ENCODE measurements at regions not wholly inside any gene's neighbourhood (a gene's known extent, or its start where the extent isn't known, plus 50 kb on each side); places are given as distances from the start of the nearest gene placed in this dataset.

DNA sequence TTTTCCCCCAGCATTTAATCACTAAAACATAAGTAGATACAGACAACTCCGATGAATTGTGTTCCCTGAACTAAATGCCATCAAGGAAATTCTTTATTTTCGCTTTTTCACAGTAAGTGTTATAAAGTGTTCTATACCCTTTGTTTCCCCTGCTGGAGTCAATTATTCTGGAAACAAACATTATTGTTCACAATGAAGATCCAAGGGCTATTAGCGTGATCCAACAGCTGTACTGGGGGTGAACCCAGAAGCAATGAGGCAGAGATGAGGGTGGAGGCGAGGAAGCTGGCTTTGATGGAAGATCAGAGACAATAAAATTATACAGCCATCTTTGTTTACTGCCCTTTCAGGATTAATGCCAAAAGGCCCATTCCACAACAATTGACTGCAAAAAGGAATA, 250.3 kb upstream of the IGF1R start:
- Histone ChIP-seq H3K27me3 (ENCODE audit: low read length) (no peaks in the 10 kb centered on the region), H3K79me2 (ENCODE audit: insufficient read depth, low read length) (no peaks in the 10 kb centered on the region), H3K4me2 (ENCODE audit: low read depth, low read length, poor library complexity, severe bottlenecking) (no peak overlapping the region), H4K20me1 (ENCODE audit: low read depth, low read length) (no peaks in the 10 kb centered on the region), H2AFZ (ENCODE audit: low read depth, low read length, severe bottlenecking) (no peak overlapping the region), H3F3A (ENCODE audit: insufficient read depth) (no peaks in the 10 kb centered on the region), H3K27ac (ENCODE audit: low read depth, low read length) (no peak overlapping the region), H3K36me3 (ENCODE audit: low read length) (no peaks in the 10 kb centered on the region), H3K9me3 (ENCODE audit: insufficient read depth, low read length) (no peaks in the 10 kb centered on the region), H3K4me3 (ENCODE audit: insufficient read depth, low read length, poor library complexity, severe bottlenecking) (no peak overlapping the region), H3K9me2 (replicated peaks; ENCODE audit: insufficient read depth, low read length) (no peaks in the 10 kb centered on the region), H3K9ac (ENCODE audit: low read length) (no peak overlapping the region)
- TF ChIP-seq EZH2phosphoT487 (conservative IDR thresholded peaks at IDR 0.05; ENCODE audit: low read length) = no peak
- TF ChIP-seq CTCF (IDR thresholded peaks at IDR 0.05; ENCODE audit: insufficient read depth, low read length, poor library complexity, severe bottlenecking) = no peak

- no peaks in the 10 kb centered on the region for H3K27me3 ChIP-seq (ENCODE audit: low read length)
Observed at GRCh38 chr15:98398886-98399285, 249.5 kb upstream of the IGF1R start.

DNA sequence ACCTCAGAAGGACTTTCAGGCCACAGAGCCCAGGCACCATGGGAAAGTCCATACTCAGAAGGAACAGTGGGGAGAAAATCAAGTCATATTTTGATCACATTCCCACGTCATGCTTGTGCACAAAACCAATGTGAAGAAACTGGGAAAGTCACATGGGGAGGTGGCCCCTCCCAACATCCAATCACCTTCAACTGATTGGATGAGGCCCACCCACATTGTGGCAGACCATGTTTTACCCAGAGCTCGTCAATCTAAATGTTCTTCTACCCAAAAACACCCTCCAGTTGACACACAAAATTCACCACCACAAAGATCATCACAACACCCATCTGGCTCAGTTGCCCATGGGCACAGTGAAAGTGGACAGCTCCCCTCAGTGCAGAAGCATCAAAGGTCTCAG, 248.2 kb upstream of the IGF1R start:
- no peak overlapping the region for H3K4me2 ChIP-seq (ENCODE audit: low read depth, low read length, poor library complexity, severe bottlenecking)
- H3K4me3 ChIP-seq (ENCODE audit: insufficient read depth, low read length, poor library complexity, severe bottlenecking) = no peak overlapping the region
- TF ChIP-seq CTCF (IDR thresholded peaks at IDR 0.05; ENCODE audit: insufficient read depth, low read length, poor library complexity, severe bottlenecking) (no peak), EZH2phosphoT487 (conservative IDR thresholded peaks at IDR 0.05; ENCODE audit: low read length) (no peak)
- H3F3A ChIP-seq (ENCODE audit: insufficient read depth) = no peaks in the 10 kb centered on the region
- no peaks in the 10 kb centered on the region for H3K9me2 ChIP-seq (replicated peaks; ENCODE audit: insufficient read depth, low read length)
- H3K36me3 ChIP-seq (ENCODE audit: low read length) = no peaks in the 10 kb centered on the region
- H3K9me3 ChIP-seq (ENCODE audit: insufficient read depth, low read length) = no peaks in the 10 kb centered on the region
- no peaks in the 10 kb centered on the region for H3K79me2 ChIP-seq (ENCODE audit: insufficient read depth, low read length)
- no peak overlapping the region for H2AFZ ChIP-seq (ENCODE audit: low read depth, low read length, severe bottlenecking)
- no peak overlapping the region for H3K9ac ChIP-seq (ENCODE audit: low read length)
- H4K20me1 ChIP-seq (ENCODE audit: low read depth, low read length) = no peaks in the 10 kb centered on the region
- H3K27ac ChIP-seq (ENCODE audit: low read depth, low read length) = no peak overlapping the region
- no peaks in the 10 kb centered on the region for H3K27me3 ChIP-seq (ENCODE audit: low read length)

More at GRCh38 chr15:98398886-98399285, 249.5 kb upstream of the IGF1R start:
- Histone ChIP-seq H3K9me2 (replicated peaks; ENCODE audit: insufficient read depth, low read length) (no peaks in the 10 kb centered on the region), H3K4me3 (ENCODE audit: insufficient read depth, low read length, poor library complexity, severe bottlenecking) (no peak overlapping the region), H3K27ac (ENCODE audit: low read depth, low read length) (no peak overlapping the region), H2AFZ (ENCODE audit: low read depth, low read length, severe bottlenecking) (no peak overlapping the region), H3K9ac (ENCODE audit: low read length) (no peak overlapping the region), H3F3A (ENCODE audit: insufficient read depth) (no peaks in the 10 kb centered on the region), H4K20me1 (ENCODE audit: low read depth, low read length) (no peaks in the 10 kb centered on the region), H3K79me2 (ENCODE audit: insufficient read depth, low read length) (no peaks in the 10 kb centered on the region), H3K9me3 (ENCODE audit: insufficient read depth, low read length) (no peaks in the 10 kb centered on the region), H3K4me2 (ENCODE audit: low read depth, low read length, poor library complexity, severe bottlenecking) (no peak overlapping the region), H3K36me3 (ENCODE audit: low read length) (no peaks in the 10 kb centered on the region)
- TF ChIP-seq EZH2phosphoT487 (conservative IDR thresholded peaks at IDR 0.05; ENCODE audit: low read length) (no peak), CTCF (IDR thresholded peaks at IDR 0.05; ENCODE audit: insufficient read depth, low read length, poor library complexity, severe bottlenecking) (no peak)
